ENCODE measurements at regions not wholly inside any gene's neighbourhood (a gene's known extent, or its start where the extent isn't known, plus 50 kb on each side); places are given as distances from the start of the nearest gene placed in this dataset.

GRCh38 chr6:168244961-168245551 is 74.5 kb downstream of the DACT2 start:
- POLR2A ChIA-PET: no interaction called here
- Mint-ChIP-seq H3K4me3 (no peak overlapping the region), H3K27ac (no peak overlapping the region), H3K36me3 (no peaks in the 10 kb centered on the region), H3K4me1 (peaks cover 12% of the 10 kb centered on the region), H3K27me3 (ENCODE audit: low read depth) (no peaks in the 10 kb centered on the region; the same call in 1 of the 2 replicates), H3K9me3 (no peaks in the 10 kb centered on the region)
- CTCF ChIA-PET: no interaction called here
- DNase-seq (ENCODE audit: low spot score) (no peak), ATAC-seq (no peak)
- TF ChIP-seq ZNF423 (CRISPR knock-in tag; IDR thresholded peaks at IDR 0.05): no peak
- TF ChIP-seq ZNF671 (CRISPR knock-in tag; IDR thresholded peaks at IDR 0.05): no peak
- no peak for TF ChIP-seq HMGXB4 (CRISPR knock-in tag; IDR thresholded peaks at IDR 0.05)
- no peak for TF ChIP-seq CDX4 (CRISPR knock-in tag; IDR thresholded peaks at IDR 0.05; ENCODE audit: borderline replicate concordance)
- TF ChIP-seq ZNF396 (CRISPR knock-in tag; IDR thresholded peaks at IDR 0.05; ENCODE audit: borderline replicate concordance): no peak
- TF ChIP-seq CTCF (IDR thresholded peaks at IDR 0.05): no peak
- no peak for TF ChIP-seq TP53 (CRISPR knock-in tag; IDR thresholded peaks at IDR 0.05)
- no peak for TF ChIP-seq ARID4B (CRISPR knock-in tag; IDR thresholded peaks at IDR 0.05; ENCODE audit: borderline replicate concordance)
- no peak for TF ChIP-seq ZNF232 (CRISPR knock-in tag; IDR thresholded peaks at IDR 0.05)
- TF ChIP-seq ATF2 (CRISPR knock-in tag; IDR thresholded peaks at IDR 0.05; ENCODE audit: borderline replicate concordance, low read depth): no peak
- no peak for TF ChIP-seq ERG (CRISPR knock-in tag; IDR thresholded peaks at IDR 0.05)
- no peak for TF ChIP-seq CBFB (CRISPR knock-in tag; IDR thresholded peaks at IDR 0.05; ENCODE audit: low read depth)
- no peak for TF ChIP-seq OVOL2 (CRISPR knock-in tag; IDR thresholded peaks at IDR 0.05; ENCODE audit: borderline replicate concordance)
- TF ChIP-seq ZNF532 (CRISPR knock-in tag; IDR thresholded peaks at IDR 0.05; ENCODE audit: borderline replicate concordance): no peak
- no peak for TF ChIP-seq ZSCAN18 (CRISPR knock-in tag; IDR thresholded peaks at IDR 0.05)
- no peak for TF ChIP-seq ATF1 (CRISPR knock-in tag; IDR thresholded peaks at IDR 0.05)
- TF ChIP-seq MXD4 (CRISPR knock-in tag; IDR thresholded peaks at IDR 0.05; ENCODE audit: borderline replicate concordance): no peak
- TF ChIP-seq USF2 (CRISPR knock-in tag; IDR thresholded peaks at IDR 0.05): no peak
